ENCODE measurements at regions not wholly inside any gene's neighbourhood (a gene's known extent, or its start where the extent isn't known, plus 50 kb on each side); places are given as distances from the start of the nearest gene placed in this dataset.

GRCh38 chr3:137347817-137348368 lies 390.1 kb downstream of the IL20RB start:
- no peaks in the 10 kb centered on the region for H3K27me3 Mint-ChIP-seq
- H3K27ac Mint-ChIP-seq, result no peak overlapping the region
- WGBS (ENCODE audit: insufficient coverage), result no CpG with 5 or more reads among the region's 1 CpG
- H3K36me3 Mint-ChIP-seq, result no peaks in the 10 kb centered on the region
- H3K27ac ChIP-seq (ENCODE audit: low read length), result no peak overlapping the region
- no peak overlapping the region for H3K4me3 ChIP-seq (ENCODE audit: control insufficient read depth in 1 of 2, extremely low read depth in 1 of 2, low read length in 1 of 2)
- H3K9me3 Mint-ChIP-seq, result peaks cover 5 to 11% (median 10%) of the 10 kb centered on the region in 3 donors
- ATAC-seq (replicated peaks in 1 of 4) (no peak), DNase-seq (no peak)
- no peaks in the 10 kb centered on the region for H3K27me3 ChIP-seq (replicated peaks in 1 of 2; ENCODE audit: control insufficient read depth in 2 of 2, extremely low read depth in 1 of 2, insufficient read depth in 2 of 2, low read length in 1 of 2)
- H3K4me3 Mint-ChIP-seq, result no peak overlapping the region
- ChIA-PET CTCF (no interaction called here), POLR2A (no interaction called here)
- no peaks in the 10 kb centered on the region for H3K4me1 Mint-ChIP-seq
- H3K9me3 ChIP-seq, result no peaks in the 10 kb centered on the region
- no peaks in the 10 kb centered on the region for H3K4me1 ChIP-seq (ENCODE audit: control insufficient read depth in 1 of 2, extremely low read depth in 1 of 2, insufficient read depth in 2 of 2, low read length in 2 of 2)
- no peaks in the 10 kb centered on the region for H3K36me3 ChIP-seq (ENCODE audit: control insufficient read depth in 2 of 2, extremely low read depth in 1 of 2, insufficient read depth in 1 of 2, low read length in 1 of 2)

- ChIA-PET POLR2A (no interaction called here), CTCF (interaction anchor here in 1 of 2 donors (0.6 kb wide), 1 partner anchor 555 kb away, joined by 3 read pairs; no protein-coding TSS in a partner anchor)
- H3K4me3 ChIP-seq (ENCODE audit: control insufficient read depth in 1 of 2, extremely low read depth in 1 of 2, low read length in 1 of 2), result no peak overlapping the region
- H3K4me1 Mint-ChIP-seq, result no peaks in the 10 kb centered on the region
- H3K9me3 ChIP-seq, result no peaks in the 10 kb centered on the region
- H3K4me3 Mint-ChIP-seq, result no peak overlapping the region
- H3K4me1 ChIP-seq (ENCODE audit: control insufficient read depth in 1 of 2, extremely low read depth in 1 of 2, insufficient read depth in 2 of 2, low read length in 2 of 2), result no peaks in the 10 kb centered on the region
- H3K9me3 Mint-ChIP-seq, result peaks cover 5 to 14% (median 11%) of the 10 kb centered on the region in 3 donors
- no peaks in the 10 kb centered on the region for H3K27me3 Mint-ChIP-seq
- no peaks in the 10 kb centered on the region for H3K36me3 ChIP-seq (ENCODE audit: control insufficient read depth in 2 of 2, extremely low read depth in 1 of 2, insufficient read depth in 1 of 2, low read length in 1 of 2)
- no peaks in the 10 kb centered on the region for H3K36me3 Mint-ChIP-seq
- no peaks in the 10 kb centered on the region for H3K27me3 ChIP-seq (replicated peaks in 1 of 2; ENCODE audit: control insufficient read depth in 2 of 2, extremely low read depth in 1 of 2, insufficient read depth in 2 of 2, low read length in 1 of 2)
- H3K27ac Mint-ChIP-seq, result no peak overlapping the region
- no peak overlapping the region for H3K27ac ChIP-seq (ENCODE audit: low read length)
- no peak for ATAC-seq (replicated peaks in 1 of 4)
- no peak for DNase-seq
- WGBS (ENCODE audit: insufficient coverage), result 70% methylated on average over 7 of the region's 7 CpGs
Observed at GRCh38 chr3:137348936-137349335, 391.2 kb downstream of the IL20RB start.

- Mint-ChIP-seq H3K27me3 (no peaks in the 10 kb centered on the region), H3K27ac (no peak overlapping the region), H3K9me3 (peaks cover 5 to 14% (median 11%) of the 10 kb centered on the region in 3 donors), H3K4me1 (no peaks in the 10 kb centered on the region), H3K36me3 (no peaks in the 10 kb centered on the region), H3K4me3 (no peak overlapping the region)
- Histone ChIP-seq H3K36me3 (ENCODE audit: control insufficient read depth in 2 of 2, extremely low read depth in 1 of 2, insufficient read depth in 1 of 2, low read length in 1 of 2) (no peaks in the 10 kb centered on the region), H3K9me3 (no peaks in the 10 kb centered on the region), H3K4me1 (ENCODE audit: control insufficient read depth in 1 of 2, extremely low read depth in 1 of 2, insufficient read depth in 2 of 2, low read length in 2 of 2) (no peaks in the 10 kb centered on the region), H3K27ac (ENCODE audit: low read length) (no peak overlapping the region), H3K4me3 (ENCODE audit: control insufficient read depth in 1 of 2, extremely low read depth in 1 of 2, low read length in 1 of 2) (no peak overlapping the region), H3K27me3 (replicated peaks in 1 of 2; ENCODE audit: control insufficient read depth in 2 of 2, extremely low read depth in 1 of 2, insufficient read depth in 2 of 2, low read length in 1 of 2) (no peaks in the 10 kb centered on the region)
- ChIA-PET CTCF (interaction anchor here in 1 of 2 donors (0.6 kb wide), 1 partner anchor 554 kb away, joined by 3 read pairs; no protein-coding TSS in a partner anchor), POLR2A (no interaction called here)
- DNase-seq (no peak), ATAC-seq (replicated peaks in 1 of 4) (no peak)
- WGBS (ENCODE audit: insufficient coverage), result no CpG with 5 or more reads among the region's 8 CpGs
Observed at GRCh38 chr3:137349557-137350348, 392.0 kb downstream of the IL20RB start.

DNA sequence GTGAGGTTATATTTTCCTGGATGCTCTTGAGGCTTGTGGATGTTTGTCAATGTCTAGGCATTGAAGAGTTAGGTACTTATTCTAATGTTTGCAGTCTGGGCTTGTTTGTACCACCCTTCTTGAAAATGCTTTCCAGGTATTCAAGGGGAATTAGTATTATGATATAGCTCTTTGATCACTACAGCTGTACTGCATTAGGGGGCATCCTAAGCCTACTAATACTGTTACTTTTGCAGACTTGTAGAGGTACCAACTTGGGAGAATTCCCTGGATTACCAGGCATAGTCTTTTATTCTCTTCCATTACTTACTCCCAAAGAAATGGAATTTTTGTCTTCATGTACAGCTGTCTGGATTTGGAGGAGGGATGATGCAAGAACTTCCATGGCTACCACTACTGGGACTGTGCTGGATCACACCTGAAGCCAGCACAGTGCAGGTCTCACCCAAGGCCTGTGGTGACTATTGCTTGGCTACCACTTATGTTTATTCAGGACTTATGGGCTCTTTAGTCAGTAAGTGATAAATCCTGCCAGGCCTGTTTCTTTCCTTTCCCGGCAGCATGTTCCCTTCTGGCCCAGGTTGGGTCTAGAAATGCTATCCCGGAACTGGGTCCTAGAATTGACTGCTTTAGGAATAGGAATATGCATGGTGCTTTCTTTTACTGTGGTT lies 402.9 kb downstream of the IL20RB start:
- Mint-ChIP-seq H3K27me3 (no peaks in the 10 kb centered on the region), H3K4me1 (no peaks in the 10 kb centered on the region), H3K9me3 (peaks cover 5 to 31% (median 8%) of the 10 kb centered on the region in 3 donors), H3K27ac (no peak overlapping the region), H3K36me3 (no peaks in the 10 kb centered on the region), H3K4me3 (no peak overlapping the region)
- Histone ChIP-seq H3K9me3 (no peaks in the 10 kb centered on the region), H3K4me3 (ENCODE audit: control insufficient read depth in 1 of 2, extremely low read depth in 1 of 2, low read length in 1 of 2) (no peak overlapping the region), H3K27me3 (replicated peaks in 1 of 2; ENCODE audit: control insufficient read depth in 2 of 2, extremely low read depth in 1 of 2, insufficient read depth in 2 of 2, low read length in 1 of 2) (no peaks in the 10 kb centered on the region), H3K4me1 (ENCODE audit: control insufficient read depth in 1 of 2, extremely low read depth in 1 of 2, insufficient read depth in 2 of 2, low read length in 2 of 2) (no peaks in the 10 kb centered on the region), H3K36me3 (ENCODE audit: control insufficient read depth in 2 of 2, extremely low read depth in 1 of 2, insufficient read depth in 1 of 2, low read length in 1 of 2) (no peaks in the 10 kb centered on the region), H3K27ac (ENCODE audit: low read length) (no peak overlapping the region)
- ChIA-PET CTCF (interaction anchor here in 1 of 2 donors (0.6 kb wide), 1 partner anchor 13 kb away, joined by 3 read pairs; no protein-coding TSS in a partner anchor), POLR2A (no interaction called here)
- WGBS (ENCODE audit: insufficient coverage), result 83% methylated on average over 1 of the region's 2 CpGs
- DNase-seq, result no peak
- no peak for ATAC-seq (replicated peaks in 1 of 4)

DNA sequence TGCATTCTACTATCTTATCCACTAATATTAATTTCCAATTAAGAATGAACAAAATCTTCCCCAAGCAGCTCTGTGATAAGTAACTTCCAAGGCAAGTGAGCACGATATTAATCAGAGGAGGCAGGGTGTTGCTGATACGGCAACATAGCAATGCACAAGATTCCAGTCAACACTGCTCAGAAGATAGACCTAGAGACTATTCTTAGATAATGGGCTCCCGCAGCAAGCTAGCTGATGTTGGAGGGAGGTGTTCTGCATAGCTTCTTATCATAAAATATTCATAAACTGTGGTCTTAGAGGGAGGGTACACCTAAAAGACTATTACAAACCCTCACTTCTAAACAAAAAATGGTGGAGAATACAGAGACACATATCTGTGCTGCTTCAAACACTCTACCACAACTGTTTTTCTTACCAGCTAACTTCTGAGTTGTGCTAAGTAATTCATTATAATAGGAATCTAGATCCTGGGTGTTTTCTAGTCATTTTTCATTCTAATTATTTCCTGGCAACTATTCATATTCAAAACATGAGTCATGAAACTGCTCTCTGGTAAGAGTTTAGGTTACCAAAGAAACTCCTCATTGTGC lies 382.0 kb upstream of the SOX14 start:
- H3K4me3 Mint-ChIP-seq, result no peak overlapping the region
- no peaks in the 10 kb centered on the region for H3K27me3 Mint-ChIP-seq
- H3K4me1 Mint-ChIP-seq, result no peaks in the 10 kb centered on the region
- ChIA-PET CTCF (no interaction called here), POLR2A (no interaction called here)
- no peaks in the 10 kb centered on the region for H3K36me3 ChIP-seq (ENCODE audit: control insufficient read depth in 2 of 2, extremely low read depth in 1 of 2, insufficient read depth in 1 of 2, low read length in 1 of 2)
- peaks cover 5 to 12% (median 9%) of the 10 kb centered on the region in 3 donors for H3K9me3 Mint-ChIP-seq
- H3K27me3 ChIP-seq (replicated peaks in 1 of 2; ENCODE audit: control insufficient read depth in 2 of 2, extremely low read depth in 1 of 2, insufficient read depth in 2 of 2, low read length in 1 of 2), result no peaks in the 10 kb centered on the region
- no peak overlapping the region for H3K27ac Mint-ChIP-seq
- no peak for ATAC-seq (replicated peaks in 1 of 4)
- no peak overlapping the region for H3K4me3 ChIP-seq (ENCODE audit: control insufficient read depth in 1 of 2, extremely low read depth in 1 of 2, low read length in 1 of 2)
- no peaks in the 10 kb centered on the region for H3K9me3 ChIP-seq
- DNase-seq, result no peak
- no peaks in the 10 kb centered on the region for H3K36me3 Mint-ChIP-seq
- H3K27ac ChIP-seq (ENCODE audit: low read length), result no peak overlapping the region
- 80% methylated on average over 1 of the region's 3 CpGs for WGBS (ENCODE audit: insufficient coverage)
- no peaks in the 10 kb centered on the region for H3K4me1 ChIP-seq (ENCODE audit: control insufficient read depth in 1 of 2, extremely low read depth in 1 of 2, insufficient read depth in 2 of 2, low read length in 2 of 2)

DNA sequence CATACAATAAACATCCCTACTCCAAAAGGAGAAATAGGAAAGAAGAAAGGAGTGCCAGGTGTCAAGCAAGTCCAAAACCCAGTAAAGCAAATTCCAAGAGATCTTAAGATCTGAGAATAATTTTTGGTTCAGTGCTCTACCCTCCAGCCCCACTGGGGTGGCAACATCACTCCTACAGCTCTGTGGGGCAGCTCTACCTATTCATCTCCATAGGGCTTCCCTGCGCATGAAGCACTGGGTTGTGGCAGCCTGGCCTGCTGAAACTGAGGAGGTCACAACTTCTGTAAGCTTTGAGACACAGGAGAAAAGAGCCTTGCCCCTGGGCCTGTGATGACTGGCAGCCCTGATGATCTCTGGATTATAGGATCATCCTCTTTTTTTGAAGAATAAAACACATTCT lies 378.2 kb upstream of the SOX14 start:
- no peak overlapping the region for H3K27ac ChIP-seq (ENCODE audit: low read length)
- Mint-ChIP-seq H3K4me1 (no peaks in the 10 kb centered on the region), H3K27ac (no peak overlapping the region), H3K4me3 (no peak overlapping the region), H3K9me3 (peaks cover 3 to 8% (median 7%) of the 10 kb centered on the region in 3 donors), H3K27me3 (no peaks in the 10 kb centered on the region), H3K36me3 (no peaks in the 10 kb centered on the region)
- H3K36me3 ChIP-seq (ENCODE audit: control insufficient read depth in 2 of 2, extremely low read depth in 1 of 2, insufficient read depth in 1 of 2, low read length in 1 of 2), result no peaks in the 10 kb centered on the region
- H3K27me3 ChIP-seq (replicated peaks in 1 of 2; ENCODE audit: control insufficient read depth in 2 of 2, extremely low read depth in 1 of 2, insufficient read depth in 2 of 2, low read length in 1 of 2), result no peaks in the 10 kb centered on the region
- ChIA-PET CTCF (no interaction called here), POLR2A (no interaction called here)
- H3K4me3 ChIP-seq (ENCODE audit: control insufficient read depth in 1 of 2, extremely low read depth in 1 of 2, low read length in 1 of 2), result no peak overlapping the region
- ATAC-seq (replicated peaks in 1 of 4) (no peak), DNase-seq (no peak)
- no peaks in the 10 kb centered on the region for H3K4me1 ChIP-seq (ENCODE audit: control insufficient read depth in 1 of 2, extremely low read depth in 1 of 2, insufficient read depth in 2 of 2, low read length in 2 of 2)
- H3K9me3 ChIP-seq, result no peaks in the 10 kb centered on the region
- WGBS (ENCODE audit: insufficient coverage), result 90% methylated on average over 1 of the region's 1 CpG
